ENCODE measurements at regions not wholly inside any gene's neighbourhood (a gene's known extent, or its start where the extent isn't known, plus 50 kb on each side); places are given as distances from the start of the nearest gene placed in this dataset.
A peak's percentile ranks its signal among the peaks of the same experiment; 100 is the strongest.

GRCh38 chr16:88288303-88288702 lies 94.5 kb upstream of the ZNF469 start:
- H3K4me3 ChIP-seq, result no peak overlapping the region
- 27 to 89% (median 69%) methylated on average over 2 to 3 of the region's 3 CpGs; no CpG with 5 or more reads in 2 of the 10 experiments for WGBS, 10 experiments
- ATAC-seq (replicated peaks in 6 of 8), result no peak
- H3K4me1 ChIP-seq (replicated peaks in 1 of 2), result peaks cover 0 to 2% of the 10 kb centered on the region in 2 donors
- H3K27ac ChIP-seq, result no peak overlapping the region
- in situ Hi-C loops (cut with MboI; ENCODE audit: low pct_unique_long_range_greater_than_20kb in 2 of 9, low sequenced_read_pairs in 9 of 9, unreplicated experiment in 9 of 9), result no loop called here

- no peak for ATAC-seq (replicated peaks in 6 of 8)
- no peak overlapping the region for H3K27ac ChIP-seq
- 61 to 100% (median 74%) methylated on average over 1 to 3 of the region's 3 CpGs; no CpG with 5 or more reads in 1 of the 10 experiments for WGBS, 10 experiments
- in situ Hi-C loops (cut with MboI; ENCODE audit: low pct_unique_long_range_greater_than_20kb in 2 of 9, low sequenced_read_pairs in 9 of 9, unreplicated experiment in 9 of 9), result no loop called here
- peaks cover 0 to 2% of the 10 kb centered on the region in 2 donors for H3K4me1 ChIP-seq (replicated peaks in 1 of 2)
- H3K4me3 ChIP-seq, result no peak overlapping the region
Measured at GRCh38 chr16:88289001-88289400, 93.8 kb upstream of the ZNF469 start.

- no peak overlapping the region for H3K4me3 ChIP-seq
- no peak overlapping the region for H3K27ac ChIP-seq
- WGBS, 10 experiments, result 0 to 100% (median 20%) methylated on average over 1 to 3 of the region's 5 CpGs; no CpG with 5 or more reads in 5 of the 10 experiments
- peaks cover 0 to 2% of the 10 kb centered on the region in 2 donors for H3K4me1 ChIP-seq (replicated peaks in 1 of 2)
- in situ Hi-C loops (cut with MboI; ENCODE audit: low pct_unique_long_range_greater_than_20kb in 2 of 9, low sequenced_read_pairs in 9 of 9, unreplicated experiment in 9 of 9), result no loop called here
- ATAC-seq (replicated peaks in 6 of 8), result peak in 2 of 8 experiments; percentile 30 to 34
Measured at GRCh38 chr16:88289561-88289960, 93.2 kb upstream of the ZNF469 start.

DNA sequence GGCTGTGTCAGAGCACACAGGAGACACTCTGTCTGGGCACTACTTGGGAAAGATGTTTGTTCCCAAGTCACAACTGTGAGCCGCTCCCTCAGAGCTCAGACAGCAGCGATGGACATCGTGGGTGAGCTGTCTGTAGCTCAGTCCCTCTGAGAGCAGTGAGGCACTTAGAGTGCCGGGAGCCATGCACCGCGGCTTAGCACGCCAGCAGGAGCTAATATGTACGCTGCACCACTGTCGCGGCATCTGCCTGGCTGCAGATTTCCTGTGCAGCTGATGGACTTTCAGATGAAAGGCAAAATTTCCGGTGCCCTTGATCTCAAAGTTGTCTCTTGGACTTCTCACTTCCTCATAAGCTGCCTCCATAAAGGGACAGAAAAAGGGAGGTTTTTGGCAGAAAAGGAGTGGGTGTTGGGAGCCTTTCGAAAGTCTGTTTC lies 92.8 kb upstream of the ZNF469 start:
- in situ Hi-C loops (cut with MboI; ENCODE audit: low pct_unique_long_range_greater_than_20kb in 2 of 9, low sequenced_read_pairs in 9 of 9, unreplicated experiment in 9 of 9), result no loop called here
- WGBS, 10 experiments, result 45 to 100% (median 86%) methylated on average over 3 to 12 of the region's 12 CpGs; no CpG with 5 or more reads in 5 of the 10 experiments

GRCh38 chr16:88290850-88291830 lies 91.6 kb upstream of the ZNF469 start:
- ATAC-seq (replicated peaks in 6 of 8), result no peak
- Histone ChIP-seq H3K27ac (no peak overlapping the region), H3K4me1 (replicated peaks in 1 of 2) (peaks cover 7 to 10% of the 10 kb centered on the region in 2 donors), H3K4me3 (no peak overlapping the region)
- 57 to 80% (median 72%) methylated on average over 1 to 14 of the region's 28 CpGs; no CpG with 5 or more reads in 5 of the 10 experiments for WGBS, 10 experiments
- in situ Hi-C loops (cut with MboI; ENCODE audit: low pct_unique_long_range_greater_than_20kb in 2 of 9, low sequenced_read_pairs in 9 of 9, unreplicated experiment in 9 of 9), result no loop called here

More for the DNA sequence above, 92.8 kb upstream of the ZNF469 start:
- H3K27ac ChIP-seq, result no peak overlapping the region
- H3K4me1 ChIP-seq (replicated peaks in 1 of 2), result peaks cover 0 to 2% of the 10 kb centered on the region in 2 donors
- no peak overlapping the region for H3K4me3 ChIP-seq
- peak in 2 of 8 experiments; percentile 70 to 84 for ATAC-seq (replicated peaks in 6 of 8)

DNA sequence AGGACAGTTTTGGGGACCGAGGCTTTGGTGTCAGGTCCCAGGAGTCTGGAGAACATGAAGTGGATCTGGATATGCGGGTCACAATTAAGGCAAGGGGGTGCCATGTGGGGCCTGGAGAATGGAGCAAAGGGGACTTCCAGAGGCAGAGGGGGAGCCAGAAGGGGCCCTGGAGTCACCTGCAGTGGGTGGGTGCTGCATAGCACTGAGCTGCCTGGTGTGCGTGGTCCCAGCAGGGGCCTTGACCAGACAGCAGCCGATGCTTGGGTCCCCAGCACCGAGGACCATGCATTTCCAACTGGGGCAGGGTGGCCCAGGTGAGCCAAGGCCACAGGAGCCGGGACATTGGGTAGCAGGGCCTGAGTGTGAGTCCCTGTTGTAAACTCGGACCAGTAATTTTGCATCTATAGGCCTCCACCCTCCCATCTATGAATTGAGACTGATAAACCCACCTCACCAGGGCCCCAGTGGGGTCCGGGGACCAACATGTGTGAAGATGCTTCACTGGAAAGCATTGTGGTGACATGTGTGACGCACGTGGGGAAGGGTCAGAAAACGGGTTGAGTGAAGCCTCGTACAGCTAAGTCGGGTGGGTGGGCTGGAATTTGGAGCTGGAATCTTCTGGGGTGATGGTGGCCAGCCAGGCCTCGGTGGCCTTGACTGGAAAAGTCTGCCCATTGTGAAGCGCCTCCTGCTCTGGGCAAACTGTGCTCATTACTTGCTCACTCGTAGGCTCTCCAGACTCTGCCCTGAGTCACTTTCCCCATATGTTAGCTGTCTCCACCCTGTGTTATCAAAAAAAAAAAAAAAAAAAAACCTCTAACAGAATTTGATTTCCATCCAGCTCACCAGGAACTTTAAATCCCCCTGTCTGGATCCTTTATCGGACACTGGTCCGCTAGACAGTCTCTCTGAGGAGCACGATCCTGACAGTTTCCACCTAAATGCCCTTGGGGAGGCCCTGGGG lies 90.5 kb upstream of the ZNF469 start:
- ATAC-seq (replicated peaks in 6 of 8), result peak in 2 of 8 experiments; percentile 34 to 47
- in situ Hi-C loops (cut with MboI; ENCODE audit: low pct_unique_long_range_greater_than_20kb in 2 of 9, low sequenced_read_pairs in 9 of 9, unreplicated experiment in 9 of 9), result no loop called here
- Histone ChIP-seq H3K4me1 (replicated peaks in 1 of 2) (peaks cover 7 to 11% of the 10 kb centered on the region in 2 donors), H3K27ac (no peak overlapping the region), H3K4me3 (no peak overlapping the region)
- WGBS, 10 experiments, result 60 to 90% (median 79%) methylated on average over 1 to 8 of the region's 19 CpGs; no CpG with 5 or more reads in 2 of the 10 experiments

- ATAC-seq (replicated peaks in 6 of 8), result no peak
- Histone ChIP-seq H3K27ac (no peak overlapping the region), H3K4me3 (no peak overlapping the region), H3K4me1 (replicated peaks in 1 of 2) (peaks cover 7 to 11% of the 10 kb centered on the region in 2 donors)
- 58 to 100% (median 78%) methylated on average over 2 to 4 of the region's 4 CpGs; no CpG with 5 or more reads in 1 of the 10 experiments for WGBS, 10 experiments
- in situ Hi-C loops (cut with MboI; ENCODE audit: low pct_unique_long_range_greater_than_20kb in 2 of 9, low sequenced_read_pairs in 9 of 9, unreplicated experiment in 9 of 9), result no loop called here
Measured at GRCh38 chr16:88293097-88293496, 89.7 kb upstream of the ZNF469 start.

DNA sequence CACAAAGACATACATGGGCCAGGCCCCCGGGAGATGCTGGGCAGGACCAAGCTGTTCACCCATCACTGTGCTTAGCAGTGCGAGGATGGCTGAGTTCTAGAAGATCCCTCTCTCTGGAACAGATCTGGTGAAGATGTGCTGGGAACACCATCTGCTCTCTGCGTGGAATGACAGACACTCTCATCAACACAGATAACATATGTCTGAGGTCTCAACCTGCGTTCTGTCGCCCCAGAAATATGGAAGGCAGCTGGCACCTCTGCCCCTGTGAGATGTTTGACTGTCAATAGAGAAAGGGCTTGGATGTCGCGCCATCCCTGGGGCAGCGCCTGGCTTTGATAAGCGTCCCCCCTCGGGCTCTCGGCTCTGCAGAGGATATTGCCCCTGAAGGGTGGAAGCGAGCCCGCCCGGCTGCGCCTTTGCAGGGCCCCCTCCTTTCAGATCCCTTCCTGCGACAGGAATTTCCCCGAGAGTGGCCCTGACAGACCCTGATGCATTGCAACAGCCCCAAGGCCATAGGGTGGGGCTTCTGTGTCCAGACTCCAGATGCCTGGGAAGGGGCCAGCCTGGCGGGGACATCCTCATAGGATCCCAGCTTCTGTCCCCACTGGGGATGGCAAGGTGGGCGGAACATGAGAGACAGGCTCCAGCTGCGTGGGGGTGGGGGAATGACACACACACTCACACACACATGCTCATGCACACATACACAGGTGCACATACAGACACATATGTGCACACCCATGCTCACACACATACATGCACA lies 86.9 kb upstream of the ZNF469 start:
- Histone ChIP-seq H3K27ac (peak overlapping the region in 1 of 2 donors; percentile 28), H3K4me3 (no peak overlapping the region), H3K4me1 (replicated peaks in 1 of 2) (peaks cover 7 to 11% of the 10 kb centered on the region in 2 donors)
- 0 to 89% (median 60%) methylated on average over 1 to 5 of the region's 20 CpGs; no CpG with 5 or more reads in 5 of the 10 experiments for WGBS, 10 experiments
- in situ Hi-C loops (cut with MboI; ENCODE audit: low pct_unique_long_range_greater_than_20kb in 2 of 9, low sequenced_read_pairs in 9 of 9, unreplicated experiment in 9 of 9), result no loop called here
- peak in 6 of 8 experiments; percentile 38 to 84 (median 82) for ATAC-seq (replicated peaks in 6 of 8)

- WGBS, 10 experiments, result 26 to 100% (median 59%) methylated on average over 2 to 14 of the region's 19 CpGs; no CpG with 5 or more reads in 4 of the 10 experiments
- peak in 3 of 8 experiments; percentile 2 to 9 (median 2) for ATAC-seq (replicated peaks in 6 of 8)
- no peak overlapping the region for H3K27ac ChIP-seq
- H3K4me3 ChIP-seq, result no peak overlapping the region
- H3K4me1 ChIP-seq (replicated peaks in 1 of 2), result peaks cover 7 to 11% of the 10 kb centered on the region in 2 donors
- in situ Hi-C loops (cut with MboI; ENCODE audit: low pct_unique_long_range_greater_than_20kb in 2 of 9, low sequenced_read_pairs in 9 of 9, unreplicated experiment in 9 of 9), result no loop called here
Measured at GRCh38 chr16:88296437-88297177, 86.2 kb upstream of the ZNF469 start.

DNA sequence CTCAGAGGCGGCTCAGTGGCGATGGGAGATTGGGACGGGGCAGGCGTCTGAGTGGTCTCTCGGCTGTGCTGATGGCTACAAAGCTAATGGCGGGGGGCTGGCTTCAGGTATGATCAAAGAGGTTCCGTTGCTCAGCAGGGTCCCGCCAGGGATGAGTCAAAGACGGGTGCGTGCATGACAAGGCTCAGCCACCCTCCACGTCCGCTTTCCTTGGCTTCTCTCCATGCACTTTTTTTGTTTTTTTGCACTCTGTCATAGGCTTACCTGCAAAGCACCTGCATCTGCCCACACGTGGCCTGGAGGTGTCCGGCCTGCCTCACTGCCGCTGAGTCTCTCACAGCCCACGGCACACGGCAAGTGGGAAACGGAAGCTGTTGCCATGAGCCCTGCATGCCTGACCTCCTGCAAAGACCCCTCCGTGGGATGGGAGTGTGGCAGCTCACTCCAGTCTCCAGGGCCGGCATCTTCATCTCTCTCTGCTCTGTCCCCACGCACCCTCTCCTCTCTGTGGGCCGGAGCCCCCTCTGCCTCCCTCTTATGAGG lies 85.5 kb upstream of the ZNF469 start:
- no peak overlapping the region for H3K27ac ChIP-seq
- in situ Hi-C loops (cut with MboI; ENCODE audit: low pct_unique_long_range_greater_than_20kb in 2 of 9, low sequenced_read_pairs in 9 of 9, unreplicated experiment in 9 of 9), result no loop called here
- peaks cover 7 to 11% of the 10 kb centered on the region in 2 donors for H3K4me1 ChIP-seq (replicated peaks in 1 of 2)
- ATAC-seq (replicated peaks in 6 of 8), result no peak
- 40 to 94% (median 76%) methylated on average over 1 to 7 of the region's 22 CpGs; no CpG with 5 or more reads in 3 of the 10 experiments for WGBS, 10 experiments
- no peak overlapping the region for H3K4me3 ChIP-seq

DNA sequence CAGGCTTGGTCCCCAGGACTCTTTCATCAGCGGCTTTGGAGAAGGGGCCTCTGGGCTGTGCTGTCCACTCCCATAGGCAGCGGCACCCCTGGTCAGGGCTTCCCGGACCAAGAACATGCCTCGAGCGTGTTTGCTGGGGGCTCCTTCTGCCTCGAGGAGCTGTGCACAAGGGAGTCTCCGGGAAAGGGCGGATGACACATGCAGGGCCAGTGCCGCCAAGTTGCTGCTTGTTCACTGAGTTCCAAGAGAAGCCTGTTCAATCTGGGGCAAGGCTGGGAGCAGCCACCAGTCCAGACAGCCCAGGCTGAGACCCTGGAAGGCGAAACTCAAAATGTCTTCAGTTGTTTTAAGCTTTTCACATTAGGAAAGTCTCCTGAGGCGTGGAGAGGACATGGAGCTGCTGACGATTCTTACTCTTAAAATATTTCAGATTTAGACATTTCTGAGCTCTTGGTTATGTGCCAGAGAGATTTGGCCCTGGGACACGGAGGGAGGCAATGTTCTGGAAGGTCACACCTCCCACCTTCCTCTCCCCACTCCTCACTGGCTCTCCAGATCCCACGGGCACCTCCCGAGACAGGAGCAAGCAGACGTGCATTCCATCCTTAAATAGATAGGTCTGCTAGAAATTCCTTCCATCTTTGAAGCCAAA lies 84.5 kb upstream of the ZNF469 start:
- in situ Hi-C loops (cut with MboI; ENCODE audit: low pct_unique_long_range_greater_than_20kb in 2 of 9, low sequenced_read_pairs in 9 of 9, unreplicated experiment in 9 of 9), result no loop called here
- Histone ChIP-seq H3K27ac (no peak overlapping the region), H3K4me3 (no peak overlapping the region), H3K4me1 (replicated peaks in 1 of 2) (peaks cover 7 to 9% of the 10 kb centered on the region in 2 donors)
- ATAC-seq (replicated peaks in 6 of 8), result peak in 3 of 8 experiments; percentile 61 to 92 (median 84)
- 0 to 62% (median 35%) methylated on average over 1 to 12 of the region's 16 CpGs; no CpG with 5 or more reads in 4 of the 10 experiments for WGBS, 10 experiments

Data from motor neuron (in vitro differentiated cells).